Smooth muscle cell (in vitro differentiated cells): ENCODE measurements at regions not wholly inside any gene's neighbourhood (a gene's known extent, or its start where the extent isn't known, plus 50 kb on each side); places are given as distances from the start of the nearest gene placed in this dataset.

ENCODE experiments used
- DNase-seq: peaks from one replicate; lab custom pipeline; 2025; ENCODE audit not compliant: unreplicated experiment; lab: John Stamatoyannopoulos, UW
- H2AFZ ChIP-seq: fragments of 200-600 bp; sonication (generic); 2 replicates; pipeline ENCODE4 v1.6.0; 2016; ENCODE audit warnings: antibody characterized with exemption, low read depth, mild to moderate bottlenecking
- H3F3A ChIP-seq: fragments of 200-600 bp; sonication (generic); 2 replicates; pipeline ENCODE4 v1.6.0; 2017; ENCODE audit warnings: antibody characterized with exemption, low read depth
- H3K27ac ChIP-seq: fragments of 200-600 bp; sonication (generic); 2 replicates; pipeline ENCODE4 v1.5.1; 2016; ENCODE audit warnings: low read depth, mild to moderate bottlenecking
- H3K27me3 ChIP-seq: fragments of 200-600 bp; sonication (generic); 2 replicates; pipeline ENCODE4 v1.6.1; 2016; ENCODE audit warnings: low read depth, mild to moderate bottlenecking
- H3K36me3 ChIP-seq: fragments of 200-600 bp; sonication (generic); 2 replicates; pipeline ENCODE4 v1.5.1; 2016; ENCODE audit warnings: low read depth
- H3K4me1 ChIP-seq: fragments of 200-600 bp; sonication (generic); 2 replicates; pipeline ENCODE4 v1.5.1; 2016; ENCODE audit warnings: low read depth
- H3K4me2 ChIP-seq: fragments of 200-600 bp; sonication (generic); 2 replicates; pipeline ENCODE4 v1.6.0; 2016; ENCODE audit warnings: mild to moderate bottlenecking
- H3K4me3 ChIP-seq: fragments of 200-600 bp; sonication (generic); 2 replicates; pipeline ENCODE4 v1.5.1; 2016; ENCODE audit warnings: mild to moderate bottlenecking
- H3K79me2 ChIP-seq: fragments of 200-600 bp; sonication (generic); 2 replicates; pipeline ENCODE4 v1.6.0; 2016; ENCODE audit warnings: low read depth, mild to moderate bottlenecking
- H3K9ac ChIP-seq: fragments of 200-600 bp; sonication (generic); 2 replicates; pipeline ENCODE4 v1.6.0; 2016; ENCODE audit warnings: low read depth
- H3K9me3 ChIP-seq: fragments of 200-600 bp; sonication (generic); replicated peaks from 2 replicates; pipeline ENCODE4 v1.5.1; 2016; ENCODE audit warnings: low read depth
- H4K20me1 ChIP-seq: fragments of 200-600 bp; sonication (generic); 2 replicates; pipeline ENCODE4 v1.6.0; 2016; ENCODE audit warnings: low read depth
- WGBS: methylation state at CpG from one replicate; pipeline ENCODE4 v1.1.7; 2016; ENCODE audit warnings: low lambda C conversion rate; 5-methylcytosine and 5-hydroxymethylcytosine counted together
- TF ChIP-seq, protein P1 (sequence below): fragments of 200-600 bp; sonication (generic); IDR thresholded peaks from 2 replicates; pipeline ENCODE4 v1.5.1; 2017; ENCODE audit warnings: borderline replicate concordance, mild to moderate bottlenecking, antibody characterized with exemption; ENCODE audit not compliant: insufficient read depth, poor library complexity, severe bottlenecking

DNA sequence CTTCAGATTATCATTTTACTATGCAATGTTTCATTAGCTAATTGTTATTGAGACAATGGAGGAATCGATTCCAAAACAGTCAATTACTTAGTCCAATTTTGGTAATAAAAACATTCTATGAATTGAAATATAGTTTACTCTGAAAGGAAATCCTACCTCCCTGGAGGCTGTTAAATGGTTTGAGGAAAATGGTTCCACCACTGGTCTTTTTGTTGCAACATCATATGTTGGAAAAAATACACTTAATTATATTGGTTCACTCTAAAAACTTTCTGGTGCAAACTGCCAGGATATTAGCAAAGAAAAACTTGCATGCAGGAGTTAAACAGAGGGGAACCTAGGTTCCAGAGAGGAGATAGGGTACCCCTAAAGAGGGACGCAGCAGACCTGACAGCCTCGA is 267.3 kb upstream of the LYZL1 start:
- no peak for DNase-seq
- H3F3A ChIP-seq = peaks cover 3% of the 10 kb centered on the region
- peak overlapping the region; percentile 32 for H3K4me2 ChIP-seq
- no peak overlapping the region for H2AFZ ChIP-seq
- no peaks in the 10 kb centered on the region for H3K79me2 ChIP-seq
- H3K4me3 ChIP-seq = no peak overlapping the region
- H3K27me3 ChIP-seq = no peaks in the 10 kb centered on the region
- H3K9ac ChIP-seq = no peak overlapping the region
- peaks cover 6% of the 10 kb centered on the region for H3K4me1 ChIP-seq
- H3K36me3 ChIP-seq = no peaks in the 10 kb centered on the region
- no peak overlapping the region for H3K27ac ChIP-seq
- TF ChIP-seq, protein P1, sequence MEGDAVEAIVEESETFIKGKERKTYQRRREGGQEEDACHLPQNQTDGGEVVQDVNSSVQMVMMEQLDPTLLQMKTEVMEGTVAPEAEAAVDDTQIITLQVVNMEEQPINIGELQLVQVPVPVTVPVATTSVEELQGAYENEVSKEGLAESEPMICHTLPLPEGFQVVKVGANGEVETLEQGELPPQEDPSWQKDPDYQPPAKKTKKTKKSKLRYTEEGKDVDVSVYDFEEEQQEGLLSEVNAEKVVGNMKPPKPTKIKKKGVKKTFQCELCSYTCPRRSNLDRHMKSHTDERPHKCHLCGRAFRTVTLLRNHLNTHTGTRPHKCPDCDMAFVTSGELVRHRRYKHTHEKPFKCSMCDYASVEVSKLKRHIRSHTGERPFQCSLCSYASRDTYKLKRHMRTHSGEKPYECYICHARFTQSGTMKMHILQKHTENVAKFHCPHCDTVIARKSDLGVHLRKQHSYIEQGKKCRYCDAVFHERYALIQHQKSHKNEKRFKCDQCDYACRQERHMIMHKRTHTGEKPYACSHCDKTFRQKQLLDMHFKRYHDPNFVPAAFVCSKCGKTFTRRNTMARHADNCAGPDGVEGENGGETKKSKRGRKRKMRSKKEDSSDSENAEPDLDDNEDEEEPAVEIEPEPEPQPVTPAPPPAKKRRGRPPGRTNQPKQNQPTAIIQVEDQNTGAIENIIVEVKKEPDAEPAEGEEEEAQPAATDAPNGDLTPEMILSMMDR = no peak
- 74% methylated on average over 3 of the region's 3 CpGs for WGBS
- H4K20me1 ChIP-seq = no peaks in the 10 kb centered on the region
- H3K9me3 ChIP-seq = no peaks in the 10 kb centered on the region

DNA sequence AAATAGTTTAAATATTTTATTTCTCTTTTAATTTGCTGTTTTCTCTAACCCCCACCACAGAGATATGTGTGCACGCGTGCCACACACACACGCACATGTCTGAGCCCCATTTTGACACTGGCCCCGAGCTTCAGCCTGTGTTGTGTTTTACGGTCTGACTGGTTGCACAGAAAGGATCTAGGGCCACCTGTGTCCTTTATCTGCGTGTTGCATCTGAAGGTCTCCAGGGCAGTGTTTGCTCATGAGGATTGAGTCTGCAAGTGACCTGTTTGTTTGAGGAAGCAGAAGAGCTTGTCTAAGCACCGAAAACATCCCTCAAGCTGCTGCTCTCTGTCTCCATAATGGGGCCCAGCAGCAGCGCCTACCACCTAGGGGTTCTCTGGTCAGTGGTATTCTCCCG is 266.4 kb upstream of the LYZL1 start:
- Histone ChIP-seq H4K20me1 (no peaks in the 10 kb centered on the region), H3K27ac (peak overlapping the region; percentile 6), H3K27me3 (no peaks in the 10 kb centered on the region), H3F3A (peaks cover 3% of the 10 kb centered on the region), H3K36me3 (no peaks in the 10 kb centered on the region), H3K4me2 (peak overlapping the region; percentile 32), H3K9ac (no peak overlapping the region), H3K4me1 (peaks cover 6% of the 10 kb centered on the region), H2AFZ (peak overlapping the region; percentile 67), H3K9me3 (no peaks in the 10 kb centered on the region), H3K79me2 (no peaks in the 10 kb centered on the region), H3K4me3 (no peak overlapping the region)
- no peak for DNase-seq
- TF ChIP-seq, protein P1 = no peak
- WGBS = 68% methylated on average over 9 of the region's 9 CpGs

DNA sequence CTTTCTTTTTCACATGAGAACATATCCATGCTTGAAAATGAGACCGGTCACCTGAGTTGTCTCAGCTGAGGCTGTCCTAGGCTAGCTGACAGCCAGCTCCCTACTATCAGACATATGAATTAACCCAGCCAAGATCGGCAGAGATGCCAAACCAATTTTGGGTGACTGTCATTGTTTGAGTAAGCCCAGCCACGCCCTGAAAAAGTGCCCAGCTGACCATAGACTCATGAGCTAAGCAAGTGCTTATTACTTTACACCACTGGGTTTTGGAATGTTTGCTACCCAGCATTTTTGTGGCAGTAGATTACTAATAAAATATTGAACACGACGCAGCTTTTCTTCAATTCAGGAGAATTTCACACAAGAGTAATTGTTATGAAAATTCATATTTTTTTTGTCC is 265.2 kb upstream of the LYZL1 start:
- no peaks in the 10 kb centered on the region for H3K79me2 ChIP-seq
- no peak overlapping the region for H3K4me3 ChIP-seq
- no peak overlapping the region for H2AFZ ChIP-seq
- no peaks in the 10 kb centered on the region for H3K27me3 ChIP-seq
- H3K9ac ChIP-seq = no peak overlapping the region
- DNase-seq = no peak
- peaks cover 6% of the 10 kb centered on the region for H3K4me1 ChIP-seq
- TF ChIP-seq, protein P1 = no peak
- WGBS = 82% methylated on average over 5 of the region's 5 CpGs
- H3K36me3 ChIP-seq = no peaks in the 10 kb centered on the region
- no peaks in the 10 kb centered on the region for H4K20me1 ChIP-seq
- H3K27ac ChIP-seq = no peak overlapping the region
- no peak overlapping the region for H3K4me2 ChIP-seq
- H3F3A ChIP-seq = peaks cover 7% of the 10 kb centered on the region
- H3K9me3 ChIP-seq = no peaks in the 10 kb centered on the region

DNA sequence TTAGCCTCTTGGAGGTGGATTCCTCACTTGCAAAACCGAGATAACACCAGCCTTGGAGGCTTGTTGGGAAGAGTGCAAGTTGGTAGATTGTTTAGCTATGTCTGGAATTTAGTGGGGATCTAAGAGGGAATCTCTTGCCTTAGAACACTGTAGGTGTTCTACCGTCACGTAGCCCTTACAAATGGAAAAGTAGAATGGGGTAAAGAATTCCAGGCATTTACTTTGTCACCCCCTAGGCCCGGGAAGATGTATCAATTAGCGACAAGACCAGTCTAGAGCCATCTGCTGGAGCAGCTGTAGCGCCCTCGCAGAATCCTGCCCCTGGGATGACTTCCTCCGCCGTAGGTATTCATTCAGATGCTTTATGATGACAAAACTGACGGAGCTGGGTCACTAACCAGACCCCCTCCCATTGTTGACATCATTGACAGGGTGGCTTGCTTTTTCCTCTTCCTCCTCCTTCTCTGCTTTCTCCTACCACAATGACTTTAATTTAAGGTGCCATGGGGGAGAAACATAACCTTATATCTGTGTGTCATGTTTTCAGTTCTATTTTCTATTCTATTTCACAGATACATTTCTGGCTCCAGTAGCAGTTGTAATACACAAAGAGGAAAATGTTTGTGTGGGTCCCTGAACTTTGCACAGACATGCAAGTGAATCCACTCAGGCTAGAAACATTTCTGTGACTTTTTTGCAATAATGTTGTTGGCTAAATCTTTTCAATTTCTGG is 262.6 kb upstream of the LYZL1 start:
- WGBS = 27% methylated on average over 10 of the region's 10 CpGs
- no peak for DNase-seq
- H3F3A ChIP-seq = peaks cover 7% of the 10 kb centered on the region

More for the DNA sequence above, 262.6 kb upstream of the LYZL1 start:
- Histone ChIP-seq H3K27me3 (no peaks in the 10 kb centered on the region), H3K4me3 (no peak overlapping the region), H3K79me2 (no peaks in the 10 kb centered on the region), H2AFZ (no peak overlapping the region), H3K9ac (no peak overlapping the region), H3K9me3 (no peaks in the 10 kb centered on the region), H3K27ac (no peak overlapping the region), H3K4me2 (no peak overlapping the region), H3K36me3 (no peaks in the 10 kb centered on the region), H3K4me1 (peaks cover 6% of the 10 kb centered on the region), H4K20me1 (no peaks in the 10 kb centered on the region)
- TF ChIP-seq, protein P1 = no peak
